HAP-1 (cell line): ENCODE measurements at regions not wholly inside any gene's neighbourhood (a gene's known extent, or its start where the extent isn't known, plus 50 kb on each side); places are given as distances from the start of the nearest gene placed in this dataset.

Experiments used
- DNase-seq, 2 experiments: peaks; one replicate each; pipeline ENCODE4 v3.0.0-alpha.2; 2016 to 2020; ENCODE audit warnings: low spot score in 2 of 2
- H3K27me3 ChIP-seq: fragments of 250-450 bp; sonication (Bioruptor Pico); 2 replicates; pipeline ENCODE4 v1.5.1; 2020; ENCODE audit warnings: low read depth, mild to moderate bottlenecking, moderate library complexity
- H3K36me3 ChIP-seq: fragments of 250-450 bp; sonication (Bioruptor Pico); replicated peaks from 2 replicates; pipeline ENCODE4 v1.5.1; 2020; ENCODE audit warnings: mild to moderate bottlenecking
- H3K4me1 ChIP-seq: fragments of 250-450 bp; sonication (Bioruptor Pico); 2 replicates; pipeline ENCODE4 v1.5.1; 2020; ENCODE audit warnings: mild to moderate bottlenecking
- H3K4me3 ChIP-seq: fragments of 250-450 bp; sonication (Bioruptor Pico); 2 replicates; pipeline ENCODE4 v1.5.1; 2020; ENCODE audit warnings: mild to moderate bottlenecking, moderate library complexity
- H3K9me3 ChIP-seq: fragments of 250-450 bp; sonication (Bioruptor Pico); 2 replicates; pipeline ENCODE4 v1.5.1; 2020; ENCODE audit warnings: mild to moderate bottlenecking, moderate library complexity
- in situ Hi-C: fragments of 300-500 bp; cut with MboI; formaldehyde crosslinking; loops from 3 replicates; pipeline ENCODE4 v1.14.3; 2020; ENCODE audit warnings: low sequenced_read_pairs, inconsistent platforms, mixed read lengths

DNA sequence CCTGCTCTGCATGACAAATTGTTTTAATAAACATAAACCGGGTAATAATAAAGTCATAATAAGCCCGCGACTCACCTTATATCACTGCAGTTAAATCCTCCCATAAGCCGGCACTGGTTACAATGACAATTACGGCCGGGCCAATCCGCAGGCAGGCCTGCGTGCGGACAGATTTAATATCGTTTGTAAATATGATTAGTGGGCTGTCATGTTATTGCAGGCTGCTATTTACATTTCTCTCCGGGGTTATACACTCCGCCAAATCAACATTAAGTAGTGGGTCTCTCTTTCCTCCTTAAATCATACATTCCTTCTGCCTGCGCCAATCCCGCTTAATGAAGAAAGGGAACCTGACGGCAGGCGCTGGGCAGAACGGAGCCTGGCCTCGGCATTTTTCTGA is 51.8 kb upstream of the LMO1 start:
- Histone ChIP-seq H3K27me3 (no peaks in the 10 kb centered on the region; the same call in 1 of the 2 replicates), H3K9me3 (no peaks in the 10 kb centered on the region), H3K4me1 (no peaks in the 10 kb centered on the region), H3K4me3 (no peak overlapping the region), H3K36me3 (no peaks in the 10 kb centered on the region)
- DNase-seq, result no peak
- in situ Hi-C loops, result no loop called here

DNA sequence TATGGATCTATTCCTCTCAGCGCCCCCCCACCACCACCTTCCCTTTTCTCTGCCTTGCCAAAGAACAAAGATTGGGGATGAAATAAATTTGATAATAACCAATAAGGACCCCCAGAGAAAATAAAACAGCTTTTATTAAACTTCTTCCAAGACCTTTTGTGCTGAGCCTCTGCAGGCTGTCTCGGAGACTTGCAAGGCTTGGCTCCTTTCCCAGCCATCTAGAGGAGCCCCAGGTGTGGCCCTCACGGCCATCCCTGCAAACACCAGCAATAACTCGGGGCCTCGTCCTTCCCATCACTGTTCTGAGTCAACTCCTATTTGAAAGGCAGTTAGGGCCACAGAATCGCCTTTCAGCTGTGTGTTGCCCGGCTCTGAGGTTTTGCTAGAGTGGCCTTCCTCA is 51.2 kb upstream of the LMO1 start:
- in situ Hi-C loops, result no loop called here
- H3K4me3 ChIP-seq, result no peak overlapping the region
- no peaks in the 10 kb centered on the region; the same call in 1 of the 2 replicates for H3K27me3 ChIP-seq
- H3K36me3 ChIP-seq, result no peaks in the 10 kb centered on the region
- no peaks in the 10 kb centered on the region for H3K9me3 ChIP-seq
- DNase-seq, result no peak
- H3K4me1 ChIP-seq, result no peaks in the 10 kb centered on the region

GRCh38 chr11:8313504-8314090 is 49.9 kb upstream of the LMO1 start:
- H3K27me3 ChIP-seq, result no peaks in the 10 kb centered on the region; the same call in 1 of the 2 replicates
- H3K9me3 ChIP-seq, result no peaks in the 10 kb centered on the region
- DNase-seq, result no peak
- no peaks in the 10 kb centered on the region for H3K4me1 ChIP-seq
- H3K4me3 ChIP-seq, result no peak overlapping the region
- in situ Hi-C loops, result no loop called here
- H3K36me3 ChIP-seq, result no peaks in the 10 kb centered on the region
